ENCODE measurements at regions not wholly inside any gene's neighbourhood (a gene's known extent, or its start where the extent isn't known, plus 50 kb on each side); places are given as distances from the start of the nearest gene placed in this dataset.

GRCh38 chr16:52799149-52799548 is 252.2 kb upstream of the TOX3 start:
- TF ChIP-seq POLR2A (IDR thresholded peaks at IDR 0.05) (no peak), CTCF (IDR thresholded peaks at IDR 0.05) (no peak)

All from testis (tissue), 2 donors.